ENCODE measurements at regions not wholly inside any gene's neighbourhood (a gene's known extent, or its start where the extent isn't known, plus 50 kb on each side); places are given as distances from the start of the nearest gene placed in this dataset.
A peak's percentile ranks its signal among the peaks of the same experiment; 100 is the strongest.

- Histone ChIP-seq H3K79me2 (ENCODE audit: control insufficient read depth in 1 of 2, insufficient read depth in 2 of 2, low read length in 2 of 2) (no peaks in the 10 kb centered on the region), H3K79me1 (ENCODE audit: low read depth, low read length) (no peaks in the 10 kb centered on the region), H3K14ac (ENCODE audit: insufficient read length) (no peak overlapping the region), H2BK20ac (ENCODE audit: low read length) (no peak overlapping the region), H2BK5ac (ENCODE audit: low read depth, low read length) (no peak overlapping the region), H3K27me3 (replicated peaks in 1 of 4; ENCODE audit: control insufficient read depth in 3 of 4, extremely low read depth in 1 of 4, insufficient read depth in 3 of 4, low read length in 3 of 4) (no peaks in the 10 kb centered on the region), H2BK120ac (replicated peaks; ENCODE audit: low read depth, low read length) (no peak overlapping the region), H2BK15ac (ENCODE audit: low read length) (no peak overlapping the region), H3K56ac (replicated peaks; ENCODE audit: insufficient read length, low read depth, low read length) (peak overlapping the region; percentile 37), H3K9me3 (ENCODE audit: insufficient read depth in 2 of 2, low read depth in 1 of 2, low read length in 1 of 2) (no peaks in the 10 kb centered on the region), H3K23me2 (ENCODE audit: low read depth, low read length) (no peaks in the 10 kb centered on the region), H3K4ac (replicated peaks; ENCODE audit: insufficient read length, low read depth, low read length) (no peak overlapping the region), H3K23ac (ENCODE audit: insufficient read length) (no peak overlapping the region), H4K91ac (replicated peaks; ENCODE audit: insufficient read length, low read length) (no peak overlapping the region), H3K27ac (ENCODE audit: low read depth, low read length) (no peak overlapping the region), H3K4me3 (ENCODE audit: extremely low read depth in 1 of 4, insufficient read depth in 2 of 4, low read depth in 3 of 4, low read length in 4 of 4) (no peak overlapping the region), H2BK12ac (ENCODE audit: low read depth, low read length) (no peak overlapping the region), H4K20me1 (replicated peaks in 1 of 2; ENCODE audit: control insufficient read depth in 1 of 2, insufficient read depth in 2 of 2, low read length in 2 of 2) (peaks cover 0 to 4% of the 10 kb centered on the region in 2 experiments), H4K8ac (ENCODE audit: extremely low read depth, insufficient read depth, low read length) (no peak overlapping the region), H3K9ac (replicated peaks in 1 of 4; ENCODE audit: extremely low read depth in 1 of 4, low read depth in 3 of 4, low read length in 3 of 4) (no peak overlapping the region), H2AK5ac (ENCODE audit: low read depth, low read length) (no peak overlapping the region), H2AFZ (ENCODE audit: low read length) (no peak overlapping the region), H3K18ac (ENCODE audit: extremely low read depth, low read length) (no peak overlapping the region), H4K5ac (ENCODE audit: insufficient read length, low read depth, low read length) (no peak overlapping the region), H3K36me3 (ENCODE audit: control insufficient read depth in 2 of 4, insufficient read depth in 4 of 4, low read length in 3 of 4) (no peaks in the 10 kb centered on the region), H3K4me2 (ENCODE audit: insufficient read depth in 1 of 2, low read depth in 2 of 2, low read length in 2 of 2) (no peak overlapping the region), H3K4me1 (replicated peaks in 1 of 4; ENCODE audit: control insufficient read depth in 3 of 4, insufficient read depth in 4 of 4, low read length in 3 of 4) (no peaks in the 10 kb centered on the region)
- ChIA-PET CTCF (ENCODE audit: partially characterized antibody) (interaction anchor here (0.5 to 2.0 kb wide), 8 partner anchors 11 to 628 kb away, joined by 3 to 7 read pairs (median 4); no protein-coding TSS in a partner anchor), POLR2A (ENCODE audit: partially characterized antibody) (interaction anchor here (0.8 kb wide), 1 partner anchor 9 kb away, joined by 3 read pairs; no protein-coding TSS in a partner anchor)
- DNase-seq (ENCODE audit: low read depth in 1 of 2, low spot score in 2 of 2) (no peak), FAIRE-seq (no peak)
- WGBS, 2 experiments (ENCODE audit: extremely low coverage in 1 of 2, insufficient coverage in 1 of 2, insufficient read length in 1 of 2, insufficient replicate concordance in 2 of 2, low coverage in 1 of 2, low lambda C conversion rate in 2 of 2, missing lambda C conversion rate in 1 of 2): 86% methylated on average over 14 of the region's 14 CpGs; no CpG with 5 or more reads in 1 of the 2 experiments
- TF ChIP-seq SIN3A (conservative IDR thresholded peaks at IDR 0.05 in 1 of 2, IDR thresholded peaks at IDR 0.05 in 1 of 2; ENCODE audit: low read depth in 1 of 2, low read length in 2 of 2) (no peak), POLR2AphosphoS5 (IDR thresholded peaks at IDR 0.05; ENCODE audit: low read depth, low read length) (no peak), MAX (IDR thresholded peaks at IDR 0.05) (no peak), NRF1 (IDR thresholded peaks at IDR 0.05; ENCODE audit: low read depth, low read length) (no peak), SRF (IDR thresholded peaks at IDR 0.05; ENCODE audit: low read depth, low read length) (no peak), CTCF (IDR thresholded peaks at IDR 0.05; ENCODE audit: control extremely low read depth in 1 of 3, insufficient read depth in 1 of 3, low read depth in 1 of 3, low read length in 3 of 3) (no peak), CREB1 (IDR thresholded peaks at IDR 0.05) (no peak), GABPA (IDR thresholded peaks at IDR 0.05; ENCODE audit: borderline replicate concordance, insufficient read depth, low read length) (no peak), TCF12 (IDR thresholded peaks at IDR 0.05; ENCODE audit: low read depth, low read length) (no peak)
Observed at GRCh38 chr12:111221062-111222026, 147.6 kb downstream of the PHETA1 start.
